ENCODE measurements at regions not wholly inside any gene's neighbourhood (a gene's known extent, or its start where the extent isn't known, plus 50 kb on each side); places are given as distances from the start of the nearest gene placed in this dataset.
"Not testable (repeated sequence)": the region's sequence is repeated elsewhere in the genome, so short reads cannot be mapped to it uniquely, and the experiment has no call there.

DNA sequence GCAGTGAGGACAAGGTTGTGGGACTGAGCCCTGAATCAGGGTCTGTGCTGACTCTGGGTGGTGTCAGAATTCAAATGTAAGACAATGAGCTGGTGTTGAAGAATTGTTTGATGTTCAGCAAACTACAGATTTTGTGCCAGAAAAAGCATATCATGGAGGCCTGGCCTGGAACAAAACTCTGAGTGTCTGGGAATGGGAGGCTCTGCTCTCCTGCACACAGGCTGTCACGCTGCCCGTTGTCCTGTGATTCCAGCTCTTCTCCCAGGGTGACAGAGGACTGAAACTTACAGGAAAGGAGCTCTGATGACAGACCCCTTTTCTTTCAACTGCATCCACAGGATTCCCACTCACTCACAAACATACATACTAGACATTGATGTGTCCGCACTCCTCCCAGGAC, 120.1 kb downstream of the ZNF486 start:
- DNase-seq: no peak

DNA sequence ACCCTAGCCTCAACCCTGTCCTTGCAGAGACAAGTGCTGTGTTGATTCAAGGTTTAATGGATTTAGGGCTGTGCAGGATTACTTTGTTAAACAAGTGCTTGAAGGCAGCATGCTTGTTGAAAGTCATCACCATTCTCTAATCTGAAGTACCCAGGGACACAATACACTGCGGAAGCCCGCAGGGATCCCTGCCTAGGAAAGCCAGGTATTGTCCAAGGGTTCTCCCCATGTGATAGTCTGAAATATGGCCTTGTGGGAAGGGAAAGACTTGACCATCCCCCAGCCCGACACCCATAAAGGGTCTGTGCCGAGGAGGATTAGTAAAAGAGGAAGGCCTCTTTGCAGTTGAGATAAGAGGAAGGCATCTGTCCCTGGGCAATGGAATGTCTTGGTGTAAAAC, 118.9 kb downstream of the ZNF486 start:
- DNase-seq: not testable (repeated sequence)

DNA sequence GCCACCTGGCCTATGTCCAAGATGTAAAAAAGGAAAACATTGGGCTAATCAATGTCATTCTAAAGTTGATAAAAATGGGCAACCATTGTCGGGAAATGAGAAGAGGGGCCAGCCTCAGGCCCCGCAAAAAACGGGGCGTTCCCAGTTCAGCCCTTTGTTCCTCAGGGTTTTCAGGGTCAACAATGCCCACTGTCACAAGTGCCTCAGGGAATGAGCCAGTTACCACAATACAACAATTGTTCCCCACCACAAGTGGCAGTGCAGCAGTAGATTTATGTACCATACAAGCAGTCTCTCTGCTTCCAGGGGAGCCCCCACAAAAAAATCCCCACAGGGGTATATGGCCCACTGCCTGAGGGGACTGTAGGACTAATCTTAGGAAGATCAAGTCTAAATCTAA, 112.5 kb downstream of the ZNF486 start:
- no peak for DNase-seq

DNA sequence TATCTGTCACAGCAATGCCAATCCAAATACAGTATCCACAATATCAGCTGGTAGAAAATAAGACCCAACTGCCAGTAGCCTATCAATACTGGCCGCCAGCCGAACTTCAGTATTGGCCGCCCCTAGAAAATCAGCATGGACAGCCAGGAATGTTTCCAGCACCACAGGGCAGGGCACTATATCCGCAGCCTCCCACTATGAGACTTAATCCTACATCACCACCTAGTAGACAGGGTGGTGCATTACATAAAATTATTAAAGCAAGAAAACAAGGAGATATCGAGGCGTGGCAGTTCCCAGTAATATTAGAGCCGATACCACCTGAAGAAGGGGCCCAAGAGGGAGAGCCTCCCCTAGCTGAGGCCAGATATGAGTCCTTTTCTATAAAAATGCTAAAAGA, 111.3 kb downstream of the ZNF486 start:
- no peak for DNase-seq

DNA sequence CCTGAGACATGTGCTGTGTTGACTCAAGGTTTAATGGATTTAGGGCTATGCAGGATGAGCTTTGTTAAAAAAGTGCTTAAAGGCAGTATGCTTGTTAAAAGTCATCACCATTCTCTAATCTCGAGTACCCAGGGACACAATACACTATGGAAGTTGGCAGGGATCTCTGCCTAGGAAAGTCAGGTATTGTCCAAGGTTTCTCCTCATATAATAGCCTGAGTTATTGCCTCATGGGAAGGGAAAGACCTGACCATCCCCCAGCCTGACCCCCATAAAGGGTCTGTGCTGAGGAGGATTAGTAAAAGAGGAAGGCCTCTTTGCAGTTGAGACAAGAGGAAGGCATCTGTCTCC, 109.7 kb downstream of the ZNF486 start:
- not testable (repeated sequence) for DNase-seq

DNA sequence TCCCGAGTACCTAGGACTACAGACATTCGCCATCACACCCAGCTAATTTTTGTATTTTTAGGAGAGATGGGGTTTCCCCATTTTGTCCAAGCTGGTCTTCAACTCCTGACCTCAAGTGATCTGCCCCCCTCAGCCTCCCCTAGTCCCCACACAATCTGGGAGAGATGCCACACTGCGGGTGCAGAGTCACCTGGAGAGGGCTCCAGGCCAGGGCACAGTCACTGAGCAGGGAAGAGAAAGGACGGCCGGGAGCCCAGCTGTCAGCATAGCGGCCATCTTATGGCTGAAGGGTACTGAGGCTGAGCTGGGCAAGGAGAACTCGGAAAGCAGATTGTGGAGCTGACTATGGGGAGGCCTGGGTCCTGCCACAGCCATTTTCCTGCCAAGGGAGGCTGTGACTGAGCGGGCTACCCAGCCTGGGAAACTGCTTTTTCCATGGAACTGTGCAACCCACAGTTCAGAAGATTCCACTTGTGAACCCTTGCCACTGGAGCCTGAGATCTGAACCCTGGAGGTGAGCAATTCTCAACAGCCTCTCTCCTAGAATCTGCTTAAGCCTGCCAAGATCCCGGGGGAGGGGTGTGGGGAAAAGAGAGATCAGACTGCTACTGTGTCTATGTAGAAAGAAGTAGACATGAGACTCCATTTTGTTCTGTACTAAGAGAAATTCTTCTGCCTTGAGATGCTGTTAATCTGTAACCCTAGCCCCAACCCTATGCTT, 109.2 kb downstream of the ZNF486 start:
- DNase-seq: no peak

DNA sequence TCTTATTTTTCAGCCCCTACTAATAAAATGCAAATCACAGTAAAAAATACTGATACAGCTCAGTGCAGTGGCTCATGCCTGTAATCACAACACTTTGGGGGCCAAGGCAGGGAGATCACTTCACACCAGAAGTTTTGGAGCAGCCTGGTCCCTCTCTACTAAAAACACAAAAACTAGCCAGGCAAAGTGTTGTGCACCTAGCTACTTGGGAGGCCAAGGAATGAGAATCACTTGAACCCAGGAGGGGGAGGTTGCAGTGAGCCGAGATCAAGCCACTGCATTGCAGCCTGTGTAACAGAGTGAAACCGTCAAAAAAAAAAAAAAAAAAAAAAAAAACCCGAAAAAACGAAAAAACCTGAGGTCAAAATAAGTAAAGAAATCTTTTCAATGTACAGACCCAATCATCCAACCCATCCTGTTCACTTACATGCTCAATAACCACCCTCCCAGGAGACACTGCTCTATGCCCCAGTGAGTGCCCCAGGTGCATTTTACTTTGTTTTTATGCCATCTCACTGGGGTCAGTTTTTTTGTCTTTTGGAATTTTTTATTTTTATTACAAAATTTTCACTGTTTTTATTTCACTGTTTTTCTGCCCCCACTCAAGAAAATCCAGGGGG, 107.0 kb downstream of the ZNF486 start:
- DNase-seq: no peak

DNA sequence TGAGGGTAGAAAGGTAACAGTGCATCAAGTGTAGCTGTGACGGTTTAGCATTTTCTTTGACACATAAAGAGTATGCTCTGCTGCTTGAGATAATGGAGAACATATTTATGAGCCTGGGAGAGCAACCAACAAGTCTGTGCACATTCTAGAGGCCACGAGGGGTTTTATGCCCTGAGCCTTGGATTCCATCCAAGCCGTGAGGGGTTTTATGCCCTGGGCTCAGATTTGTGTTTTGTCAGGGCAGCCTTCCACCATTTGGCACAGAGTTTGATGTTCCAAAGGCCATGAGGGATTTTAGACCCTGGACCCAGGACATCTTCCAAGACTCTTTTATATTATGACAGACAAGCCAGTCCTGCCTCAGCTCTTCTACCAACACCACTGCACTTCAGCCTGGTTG, 106.4 kb downstream of the ZNF486 start:
- no peak for DNase-seq

DNA sequence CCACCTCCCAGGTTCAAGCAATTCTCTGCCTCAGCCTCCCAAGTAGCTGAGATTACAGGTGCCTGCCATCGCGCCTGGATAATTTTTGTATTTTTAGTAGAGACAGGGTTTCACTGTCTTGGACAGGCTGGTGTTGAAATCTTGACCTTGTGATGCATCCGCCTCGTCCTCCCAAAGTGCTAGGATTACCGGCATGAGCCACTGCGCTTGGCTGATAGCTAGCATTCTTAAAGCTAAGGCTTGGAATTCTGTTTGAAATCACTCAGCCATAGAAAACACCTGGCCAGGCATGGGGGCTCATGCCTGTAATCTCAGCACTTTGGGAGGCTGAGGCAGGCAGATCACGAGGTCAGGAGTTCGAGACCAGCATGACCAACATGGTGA, 105.6 kb downstream of the ZNF486 start:
- not testable (repeated sequence) for DNase-seq

DNA sequence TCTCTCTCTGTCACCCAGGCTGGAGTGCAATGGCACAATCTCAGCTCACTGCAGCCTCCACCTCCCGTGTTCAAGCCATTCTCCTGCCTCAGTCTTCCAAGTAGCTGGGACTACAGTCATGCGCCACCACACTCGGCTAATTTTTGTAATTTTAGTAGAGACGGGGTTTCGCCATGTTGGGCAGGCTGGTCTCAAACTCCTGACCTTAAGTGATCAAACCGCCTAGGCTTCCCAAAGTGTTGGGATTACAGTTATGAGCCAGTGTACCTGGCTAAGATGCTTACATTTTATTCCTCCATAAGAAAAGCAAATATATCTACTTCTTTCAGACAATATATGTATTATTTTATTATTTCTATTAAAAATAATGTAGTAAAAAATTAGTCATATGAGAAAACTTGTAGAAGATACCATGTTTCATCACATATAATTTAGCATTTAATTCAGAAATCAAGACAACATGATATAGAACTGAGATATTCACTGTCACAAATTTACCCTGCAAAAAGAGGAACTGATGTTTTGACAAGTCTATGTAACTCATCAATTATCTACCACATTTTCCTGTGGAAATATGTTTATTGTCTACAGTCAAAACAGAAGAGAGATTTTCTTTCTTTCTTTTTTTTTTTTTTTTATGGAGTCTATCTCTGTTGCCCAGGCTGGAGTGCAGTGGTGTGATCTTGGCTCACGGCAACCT, 105.1 kb downstream of the ZNF486 start:
- DNase-seq: not testable (repeated sequence)

DNA sequence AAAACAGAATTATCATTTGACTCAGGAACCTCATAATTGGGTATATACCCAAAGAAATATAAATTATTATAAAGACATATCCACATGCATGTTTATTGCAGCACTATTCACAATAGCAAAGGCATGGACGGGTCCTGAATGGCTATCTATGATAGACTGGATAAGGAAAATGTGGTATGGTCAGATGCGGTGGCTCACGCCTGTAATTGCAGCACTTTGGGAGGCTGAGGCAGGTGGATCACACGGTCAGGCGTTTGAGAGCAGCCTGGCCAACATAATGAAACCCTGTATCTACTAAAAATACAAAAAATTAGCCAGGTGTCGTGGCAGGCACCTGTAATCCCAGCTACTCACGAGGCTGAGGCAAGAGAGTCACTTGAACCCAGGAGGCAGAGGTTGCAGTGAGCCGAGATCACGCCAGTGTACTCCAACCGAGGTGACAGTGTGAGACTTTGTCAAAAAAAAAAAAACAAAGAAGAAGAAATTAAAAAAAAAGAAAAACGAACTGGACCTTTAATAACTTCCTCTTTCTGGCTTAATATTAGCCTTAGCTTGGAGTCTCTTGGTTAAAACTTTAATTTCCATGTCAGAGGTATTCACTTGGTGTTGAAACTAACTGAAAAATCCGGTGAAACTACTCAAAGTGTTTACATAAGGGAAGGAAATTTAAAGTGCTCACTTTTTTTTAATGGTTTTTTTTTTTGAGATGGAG, 104.4 kb downstream of the ZNF486 start:
- DNase-seq: no peak

DNA sequence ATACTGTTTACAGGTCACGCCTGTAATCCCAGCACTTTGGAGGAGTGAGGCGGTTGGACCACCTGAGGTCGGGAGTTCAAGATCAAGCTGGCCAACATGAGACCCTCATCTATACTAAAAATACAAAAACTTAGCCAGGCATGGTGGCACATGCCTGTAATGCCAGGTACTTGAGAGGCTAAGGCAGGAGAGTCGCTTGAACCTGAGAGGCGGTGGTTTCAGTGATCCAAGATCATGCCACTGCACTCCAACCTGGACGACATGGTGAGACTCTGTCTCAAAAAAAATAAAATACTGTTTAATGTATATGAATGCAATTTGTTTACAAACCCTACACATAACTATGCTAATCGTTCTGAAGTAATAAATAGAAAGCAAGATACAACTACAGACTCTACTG, 102.4 kb downstream of the ZNF486 start:
- DNase-seq: no peak

DNA sequence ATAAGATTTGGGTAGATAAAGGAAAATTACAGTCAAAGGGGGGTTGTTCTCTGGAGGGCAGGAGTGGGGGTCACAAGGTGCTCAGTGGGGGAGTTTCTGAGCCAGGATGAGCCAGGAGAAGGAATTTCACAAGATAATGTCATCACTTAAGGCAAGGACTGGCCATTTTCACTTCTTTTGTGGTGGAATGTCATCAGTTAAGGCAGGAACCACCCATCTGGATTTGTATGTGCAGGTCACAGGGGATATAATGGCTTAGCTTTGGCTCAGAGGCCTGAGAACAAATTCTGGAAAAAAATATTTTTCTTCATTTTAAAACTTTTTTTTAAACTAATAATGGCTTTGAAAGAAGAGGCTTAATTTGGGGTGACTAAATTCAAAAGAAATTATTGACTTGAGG, 94.5 kb downstream of the ZNF486 start:
- DNase-seq: not testable (repeated sequence)

DNA sequence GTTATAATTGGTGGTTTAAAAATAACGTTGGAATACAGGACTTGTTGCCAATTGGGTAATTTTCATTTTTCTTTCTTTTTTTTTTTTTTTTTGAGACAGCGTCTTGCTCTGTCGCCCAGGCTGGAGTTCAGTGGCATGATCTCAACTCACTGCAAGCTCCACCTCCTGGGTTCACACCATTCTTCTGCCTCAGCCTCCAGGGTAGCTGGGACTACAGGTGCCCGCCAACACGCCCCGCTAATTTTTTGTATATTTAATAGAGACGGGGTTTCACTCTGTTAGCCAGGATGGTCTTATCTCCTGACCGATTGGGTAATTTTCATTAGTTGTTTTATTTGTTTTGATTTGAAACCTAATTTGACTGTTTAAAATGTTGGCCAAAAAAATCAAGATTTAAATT, 93.7 kb downstream of the ZNF486 start:
- DNase-seq: not testable (repeated sequence)

DNA sequence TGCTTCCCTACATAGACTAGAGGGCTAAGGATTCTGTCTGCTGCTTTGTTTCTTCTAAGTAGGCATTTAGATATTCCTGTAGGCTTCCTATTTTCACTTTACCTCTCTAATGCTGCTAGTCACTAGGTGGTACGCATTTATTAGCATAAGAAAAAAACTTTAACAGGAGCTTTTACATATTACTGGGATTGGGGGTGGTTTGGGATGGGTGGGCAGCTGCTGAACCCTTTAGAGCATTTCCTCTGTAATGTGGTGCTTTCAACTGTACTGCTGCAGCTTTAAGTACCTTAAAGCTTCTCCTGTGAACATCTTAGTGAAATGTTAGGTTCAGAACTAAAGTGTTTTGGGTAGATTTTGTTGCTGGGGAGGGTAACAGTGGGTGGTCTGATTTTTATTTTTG, 92.6 kb downstream of the ZNF486 start:
- DNase-seq: no peak

DNA sequence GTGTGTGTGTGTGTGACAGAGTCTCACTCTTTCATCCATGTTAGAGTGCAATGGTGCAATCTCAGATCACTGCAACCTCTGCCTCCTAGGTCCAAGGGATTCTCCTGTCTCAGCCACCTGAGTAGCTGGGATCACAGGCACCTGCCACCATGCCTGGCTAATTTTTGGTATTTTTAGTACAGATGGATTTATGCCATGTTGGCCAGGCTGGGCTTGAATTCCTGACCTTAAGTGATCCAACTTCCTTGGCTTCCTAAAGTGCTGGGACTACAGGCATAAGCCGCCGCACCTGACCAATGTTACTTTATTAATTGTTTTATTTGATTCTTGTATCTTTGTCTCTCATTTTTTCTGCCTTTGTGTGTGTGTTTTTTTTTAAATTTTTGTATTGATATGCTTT, 89.6 kb downstream of the ZNF486 start:
- DNase-seq: no peak

DNA sequence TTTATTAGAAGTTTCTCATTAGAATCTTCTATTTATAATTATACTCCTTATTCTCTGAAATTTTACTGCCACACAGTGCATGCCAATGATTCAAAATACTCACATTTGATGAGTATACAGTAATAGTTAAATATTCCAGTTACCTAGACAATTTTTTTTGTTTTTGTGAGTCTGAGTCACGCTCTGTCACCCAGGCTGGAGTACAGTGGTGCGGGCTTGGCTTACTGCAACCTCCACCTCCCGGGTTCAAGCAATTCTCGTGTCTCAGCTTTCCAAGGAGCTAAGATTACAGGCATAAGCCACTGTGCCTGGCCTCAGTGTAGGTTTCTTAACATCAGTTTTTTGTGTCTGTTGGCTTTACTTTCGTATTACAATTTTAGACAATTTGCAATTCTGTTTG, 87.1 kb downstream of the ZNF486 start:
- no peak for DNase-seq

DNA sequence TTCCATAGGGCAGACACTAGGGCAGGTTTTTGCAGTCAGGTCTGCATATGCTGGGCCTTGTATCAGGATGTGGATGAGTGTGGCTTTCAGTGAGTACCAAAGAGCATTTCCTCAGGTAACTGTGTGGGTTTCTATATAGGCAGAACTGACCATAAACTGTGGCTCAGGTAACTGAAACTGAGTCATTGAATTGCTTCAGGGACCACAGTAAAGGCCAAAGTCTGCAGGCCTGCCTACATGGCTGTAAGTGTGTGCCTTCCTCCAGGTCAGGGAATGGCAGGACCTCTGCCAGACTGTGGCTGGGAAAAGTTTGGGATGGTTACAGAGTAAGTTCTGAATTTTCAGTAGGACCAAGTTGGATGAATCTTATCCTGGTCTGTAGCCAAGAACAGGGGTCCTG, 85.6 kb downstream of the ZNF486 start:
- DNase-seq: no peak

DNA sequence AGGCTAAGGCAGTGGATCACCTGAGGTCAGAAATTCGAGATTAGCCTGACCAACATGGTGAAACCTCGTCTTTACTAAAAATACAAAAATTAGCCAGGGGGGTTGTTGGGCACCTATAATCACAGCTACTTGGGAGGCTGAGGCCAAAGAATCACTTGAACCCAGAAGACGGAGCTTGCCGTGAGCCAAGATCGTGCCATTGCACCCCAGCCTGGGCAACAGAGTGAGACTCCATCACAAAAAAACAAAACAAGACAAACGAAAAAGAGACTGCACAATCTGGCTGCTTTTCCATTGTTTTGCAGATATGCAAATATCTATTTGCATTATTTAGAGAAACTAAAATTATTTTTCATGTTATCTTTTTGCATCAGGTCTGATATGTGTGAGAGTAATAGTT, 83.6 kb downstream of the ZNF486 start:
- no peak for DNase-seq

DNA sequence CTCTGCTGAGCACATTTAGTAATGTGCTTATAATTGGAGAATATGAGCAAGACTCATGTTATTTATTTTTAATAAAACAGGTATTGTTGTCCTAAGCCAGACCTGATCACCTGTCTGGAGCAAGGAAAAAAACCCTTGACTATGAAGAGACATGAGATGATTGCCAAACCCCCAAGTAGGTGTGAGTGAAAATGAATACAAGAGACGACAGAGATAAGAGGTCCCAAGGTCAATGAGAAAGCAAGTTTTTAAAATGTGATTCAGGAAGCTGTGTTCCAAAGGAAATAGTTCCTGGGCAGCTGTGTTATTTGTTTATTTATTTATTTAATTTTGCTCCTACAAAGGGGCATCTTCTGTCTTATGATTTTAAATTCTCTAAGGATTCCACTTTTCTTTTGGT, 83.1 kb downstream of the ZNF486 start:
- DNase-seq: no peak

Data from activated naive CD4-positive, alpha-beta T cell treated with Interleukin-2 at 50 U/mL for 16 hours (primary cell).